Transverse colon (tissue), 4 donors: ENCODE measurements at regions not wholly inside any gene's neighbourhood (a gene's known extent, or its start where the extent isn't known, plus 50 kb on each side); places are given as distances from the start of the nearest gene placed in this dataset.
A peak's percentile ranks its signal among the peaks of the same experiment; 100 is the strongest.

ENCODE experiments used
- DNase-seq: peaks from one replicate; pipeline ENCODE4 v3.0.0-alpha.2; 2019
- H3K27ac ChIP-seq, 4 donors: fragments of 200-600 bp; sonication (generic); 2 replicates each; pipeline ENCODE4 v1.5.1; 2016 to 2018; ENCODE audit warnings: inconsistent platforms in 4 of 4
- H3K27me3 ChIP-seq: fragments of 200-600 bp; sonication (generic); 2 replicates; pipeline ENCODE4 v1.5.1; 2017; ENCODE audit warnings: inconsistent platforms
- H3K36me3 ChIP-seq, 4 donors: fragments of 200-600 bp; sonication (generic); 2 replicates each; pipeline ENCODE4 v1.5.1; 2017 to 2019; ENCODE audit warnings: inconsistent platforms in 4 of 4
- H3K4me1 ChIP-seq, 4 donors: fragments of 200-600 bp; sonication (generic); 2 replicates each; pipeline ENCODE4 v1.5.1; 2017 to 2020; ENCODE audit warnings: inconsistent platforms in 4 of 4
- H3K4me3 ChIP-seq, 4 donors: fragments of 200-600 bp; sonication (generic); 1 replicate in 1 of 4; 2 replicates in 3 of 4; pipeline versions ENCODE4 v1.5.1 to v1.6.1; 2017 to 2019; ENCODE audit warnings: inconsistent platforms in 4 of 4
- H3K9me3 ChIP-seq, 2 donors: fragments of 200-600 bp; sonication (generic); 2 replicates each; pipeline ENCODE4 v1.5.1; 2017 to 2019; ENCODE audit warnings: inconsistent platforms in 2 of 2
- CTCF ChIP-seq, 5 experiments: fragments of 200-600 bp in 3 of 5; fragments of 450-650 bp in 2 of 5; sonication (generic) in 3 of 5; IDR thresholded peaks; 1 replicate in 2 of 5; 2 replicates in 3 of 5; pipeline ENCODE4 v1.5.1; 2016 to 2017; ENCODE audit warnings: antibody characterized with exemption in 5 of 5, inconsistent platforms in 3 of 5, mild to moderate bottlenecking in 2 of 5, moderate library complexity in 1 of 5
- EP300 ChIP-seq: sonication (generic); formaldehyde crosslinking; IDR thresholded peaks from one replicate; pipeline ENCODE4 v1.6.1; 2017; ENCODE audit warnings: antibody characterized with exemption, low read depth
- POLR2A ChIP-seq: fragments of 450-650 bp; IDR thresholded peaks from one replicate; pipeline ENCODE4 v1.6.1; 2016; ENCODE audit warnings: antibody characterized with exemption, mild to moderate bottlenecking, moderate library complexity
- POLR2AphosphoS5 ChIP-seq, 3 donors: sonication (generic); formaldehyde crosslinking; IDR thresholded peaks; one replicate each; pipeline ENCODE4 v1.6.1; 2016; ENCODE audit warnings: antibody characterized with exemption in 3 of 3
- WGBS, 2 donors: methylation state at CpG; one replicate each; pipeline ENCODE4 v1.1.5; 2018; ENCODE audit warnings: low coverage in 1 of 2; 5-methylcytosine and 5-hydroxymethylcytosine counted together
- in situ Hi-C, 4 donors: fragments of 200-750 bp; cut with MboI; loops; one replicate each; pipeline versions ENCODE4 v1.15.0 to v1.15.1; 2017; ENCODE audit warnings: low sequenced_read_pairs in 3 of 4, low pct_ligation_motif_present in 1 of 4, low pct_unique_long_range_greater_than_20kb in 1 of 4
- intact Hi-C: fragments of 100-400 bp; cut with DNase I; formaldehyde crosslinking; loops from one replicate; pipeline ENCODE4 v1.15.1; 2023; ENCODE audit warnings: low total_unique reads

- 46% methylated on average over 16 of the region's 17 CpGs; no CpG with 5 or more reads in 1 of the 2 donors for WGBS, 2 donors
- Histone ChIP-seq H3K27me3 (no peaks in the 10 kb centered on the region), H3K27ac (peak overlapping the region in 1 of 4 donors; percentile 26), H3K36me3 (no peaks in the 10 kb centered on the region), H3K4me3 (no peak overlapping the region), H3K4me1 (peaks cover 6 to 12% (median 10%) of the 10 kb centered on the region in 4 donors), H3K9me3 (no peaks in the 10 kb centered on the region)
- no peak for DNase-seq
- TF ChIP-seq POLR2A (no peak), POLR2AphosphoS5 (IDR thresholded peaks at IDR 0.05) (peak in 1 of 3 donors; percentile 10), EP300 (no peak)
- in situ Hi-C loops: no loop called here
- intact Hi-C loops: loop anchor here (10.0 kb wide), 1 partner anchor 230 kb away; no protein-coding TSS in a partner anchor
These were observed 103.7 kb upstream of the ZMIZ1 start for GRCh38 chr10:78964952-78965633.

GRCh38 chr10:78966182-78966787 lies 102.5 kb upstream of the ZMIZ1 start:
- Histone ChIP-seq H3K36me3 (no peaks in the 10 kb centered on the region), H3K27me3 (no peaks in the 10 kb centered on the region), H3K4me1 (peaks cover 0 to 9% (median 3%) of the 10 kb centered on the region in 4 donors), H3K9me3 (no peaks in the 10 kb centered on the region), H3K27ac (no peak overlapping the region), H3K4me3 (no peak overlapping the region)
- 60 to 83% methylated on average over 2 to 11 of the region's 11 CpGs for WGBS, 2 donors
- in situ Hi-C loops: no loop called here
- DNase-seq: no peak
- intact Hi-C loops: loop anchor here (10.0 kb wide), 1 partner anchor 229 kb away; no protein-coding TSS in a partner anchor
- no peak for TF ChIP-seq POLR2A
- no peak for TF ChIP-seq CTCF (IDR thresholded peaks at IDR 0.05)
- TF ChIP-seq POLR2AphosphoS5 (IDR thresholded peaks at IDR 0.05): no peak
- no peak for TF ChIP-seq EP300

- TF ChIP-seq EP300 (no peak), CTCF (IDR thresholded peaks at IDR 0.05) (no peak), POLR2AphosphoS5 (IDR thresholded peaks at IDR 0.05) (no peak), POLR2A (no peak)
- no peak overlapping the region for H3K27ac ChIP-seq
- no peaks in the 10 kb centered on the region for H3K9me3 ChIP-seq
- in situ Hi-C loops (no loop called here), intact Hi-C loops (loop anchor here (10.0 kb wide), 1 partner anchor 228 kb away; no protein-coding TSS in a partner anchor)
- H3K4me1 ChIP-seq: peaks cover under 1 to 9% (median 4%) of the 10 kb centered on the region in 4 donors
- DNase-seq: no peak
- H3K27me3 ChIP-seq: no peaks in the 10 kb centered on the region
- H3K4me3 ChIP-seq: no peak overlapping the region
- H3K36me3 ChIP-seq: no peaks in the 10 kb centered on the region
- 60 to 87% methylated on average over 1 to 8 of the region's 8 CpGs for WGBS, 2 donors
These were observed 101.8 kb upstream of the ZMIZ1 start for GRCh38 chr10:78966844-78967488.

GRCh38 chr10:78968300-78968942 lies 100.3 kb upstream of the ZMIZ1 start:
- in situ Hi-C loops (no loop called here), intact Hi-C loops (loop anchor here (10.0 kb wide), 1 partner anchor 226 kb away; no protein-coding TSS in a partner anchor)
- TF ChIP-seq EP300 (no peak), POLR2A (no peak), CTCF (IDR thresholded peaks at IDR 0.05) (no peak), POLR2AphosphoS5 (IDR thresholded peaks at IDR 0.05) (no peak)
- Histone ChIP-seq H3K27me3 (no peaks in the 10 kb centered on the region), H3K36me3 (no peaks in the 10 kb centered on the region), H3K4me1 (peaks cover 15 to 20% (median 17%) of the 10 kb centered on the region in 4 donors), H3K9me3 (no peaks in the 10 kb centered on the region), H3K4me3 (no peak overlapping the region), H3K27ac (no peak overlapping the region)
- DNase-seq: no peak
- 78% methylated on average over 9 of the region's 9 CpGs; no CpG with 5 or more reads in 1 of the 2 donors for WGBS, 2 donors
